Loucy (cell line): ENCODE measurements at regions not wholly inside any gene's neighbourhood (a gene's known extent, or its start where the extent isn't known, plus 50 kb on each side); places are given as distances from the start of the nearest gene placed in this dataset.

ENCODE experiments used
- H2AFZ ChIP-seq: fragments of 200-600 bp; sonication (generic); 2 replicates; pipeline ENCODE4 v1.6.0; 2016; ENCODE audit warnings: antibody characterized with exemption, mild to moderate bottlenecking, low read length, moderate library complexity
- H3F3A ChIP-seq: fragments of 200-600 bp; 2 replicates; pipeline ENCODE4 v1.6.0; 2016; ENCODE audit warnings: antibody characterized with exemption, low read depth, mild to moderate bottlenecking
- H3K27me3 ChIP-seq: fragments of 200-600 bp; sonication (generic); 2 replicates; pipeline ENCODE4 v1.6.1; 2014; ENCODE audit warnings: low read length, mild to moderate bottlenecking; ENCODE audit not compliant: insufficient read depth, poor library complexity, severe bottlenecking
- H3K36me3 ChIP-seq: fragments of 200-600 bp; sonication (generic); 2 replicates; pipeline ENCODE4 v1.6.1; 2016; ENCODE audit warnings: low read length; ENCODE audit not compliant: insufficient read depth
- H3K4me1 ChIP-seq: fragments of 200-600 bp; sonication (generic); 2 replicates; pipeline ENCODE4 v1.5.1; 2014; ENCODE audit warnings: low read length, mild to moderate bottlenecking; ENCODE audit not compliant: insufficient read depth, poor library complexity, severe bottlenecking
- H3K4me2 ChIP-seq: fragments of 200-600 bp; sonication (generic); 2 replicates; pipeline ENCODE4 v1.6.0; 2014; ENCODE audit warnings: antibody characterized with exemption, low read length, low read depth, mild to moderate bottlenecking; ENCODE audit not compliant: poor library complexity, severe bottlenecking
- H3K4me3 ChIP-seq: fragments of 200-600 bp; sonication (generic); 2 replicates; pipeline ENCODE4 v1.5.1; 2014; ENCODE audit warnings: low read length, mild to moderate bottlenecking, mixed read lengths; ENCODE audit not compliant: poor library complexity, severe bottlenecking
- H3K79me2 ChIP-seq: fragments of 200-600 bp; sonication (generic); 2 replicates; pipeline ENCODE4 v1.6.1; 2014; ENCODE audit warnings: low read length; ENCODE audit not compliant: insufficient read depth
- H3K9ac ChIP-seq: fragments of 200-600 bp; sonication (generic); 2 replicates; pipeline ENCODE4 v1.6.0; 2014; ENCODE audit warnings: mild to moderate bottlenecking, low read depth, low read length, moderate library complexity; ENCODE audit not compliant: poor library complexity, severe bottlenecking
- H3K9me2 ChIP-seq: fragments of 200-600 bp; sonication (generic); replicated peaks from 2 replicates; pipeline ENCODE4 v1.6.1; 2016; ENCODE audit warnings: low read depth, low read length, mixed read lengths
- H3K9me3 ChIP-seq: fragments of 200-600 bp; sonication (generic); 2 replicates; pipeline ENCODE4 v1.6.1; 2014; ENCODE audit warnings: mild to moderate bottlenecking, antibody characterized with exemption, low read length, low read depth; ENCODE audit not compliant: insufficient read depth
- H4K20me1 ChIP-seq: fragments of 200-600 bp; sonication (generic); 2 replicates; pipeline ENCODE4 v1.6.0; 2014; ENCODE audit warnings: antibody characterized with exemption, low read length, mild to moderate bottlenecking; ENCODE audit not compliant: insufficient read depth, poor library complexity, severe bottlenecking
- CTCF ChIP-seq: fragments of 200-600 bp; sonication (generic); conservative IDR thresholded peaks from 2 replicates; pipeline ENCODE4 v1.5.1; 2014; ENCODE audit warnings: mild to moderate bottlenecking, antibody characterized with exemption, low read length
- EZH2phosphoT487 ChIP-seq: fragments of 200-600 bp; IDR thresholded peaks from 2 replicates; pipeline ENCODE4 v1.6.1; 2018; ENCODE audit warnings: antibody characterized with exemption, mild to moderate bottlenecking, moderate library complexity, borderline replicate concordance

DNA sequence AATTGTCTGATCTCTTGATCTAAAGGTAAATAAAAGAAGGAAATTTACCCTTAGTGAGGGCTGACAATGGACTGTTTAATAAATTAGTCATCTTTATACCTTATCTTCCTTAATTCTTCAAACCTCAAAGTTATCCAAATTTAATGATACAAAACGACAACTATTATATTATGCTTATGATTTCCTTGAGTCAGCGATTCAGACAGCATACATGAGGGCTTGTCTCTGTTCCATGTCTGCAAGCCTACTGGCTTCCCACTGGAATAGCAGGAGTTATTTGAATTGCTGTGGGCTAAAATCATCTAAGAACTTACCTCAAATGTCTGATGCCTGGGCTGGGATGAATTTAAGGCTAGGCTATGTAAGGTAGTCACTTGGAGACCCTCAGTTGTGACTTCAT is 197.2 kb upstream of the MDGA2 start:
- H3K9me3 ChIP-seq, result no peaks in the 10 kb centered on the region

DNA sequence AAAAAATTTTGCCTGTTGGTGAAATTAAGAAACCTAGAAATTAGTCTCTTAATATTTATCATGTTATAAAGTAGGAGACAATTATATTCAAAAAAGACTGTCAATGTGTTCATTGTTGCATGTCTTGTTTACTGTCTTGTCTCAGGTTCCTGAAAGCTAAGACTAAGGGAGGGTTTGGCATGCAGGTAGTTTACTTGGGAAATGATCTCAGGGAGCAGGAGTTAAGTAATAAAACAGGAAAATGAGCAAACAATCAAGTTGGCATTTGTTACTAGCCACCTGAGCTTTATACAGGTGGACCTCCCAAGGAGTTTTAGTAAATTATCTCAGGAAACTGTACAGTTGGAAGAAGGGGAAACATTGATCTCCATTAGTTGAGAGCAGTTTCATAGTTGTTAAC is 188.0 kb upstream of the MDGA2 start:
- H4K20me1 ChIP-seq, result no peaks in the 10 kb centered on the region
- no peaks in the 10 kb centered on the region for H3K36me3 ChIP-seq
- H3K4me1 ChIP-seq, result no peaks in the 10 kb centered on the region
- no peak for TF ChIP-seq EZH2phosphoT487
- no peak for TF ChIP-seq CTCF
- H3K27me3 ChIP-seq, result no peaks in the 10 kb centered on the region
- H3K9me3 ChIP-seq, result no peaks in the 10 kb centered on the region
- H3K4me3 ChIP-seq, result no peak overlapping the region
- H3K9me2 ChIP-seq, result no peaks in the 10 kb centered on the region
- no peaks in the 10 kb centered on the region for H3K79me2 ChIP-seq
- H3K9ac ChIP-seq, result no peak overlapping the region
- no peak overlapping the region for H2AFZ ChIP-seq
- H3F3A ChIP-seq, result no peaks in the 10 kb centered on the region
- no peak overlapping the region for H3K4me2 ChIP-seq

More for the DNA sequence above, 197.2 kb upstream of the MDGA2 start:
- no peak overlapping the region for H3K4me2 ChIP-seq
- H3K27me3 ChIP-seq, result no peaks in the 10 kb centered on the region
- no peak overlapping the region for H2AFZ ChIP-seq
- no peak overlapping the region for H3K4me3 ChIP-seq
- H3F3A ChIP-seq, result no peaks in the 10 kb centered on the region
- no peak overlapping the region for H3K9ac ChIP-seq
- no peak for TF ChIP-seq EZH2phosphoT487
- no peak for TF ChIP-seq CTCF
- H3K79me2 ChIP-seq, result no peaks in the 10 kb centered on the region
- H4K20me1 ChIP-seq, result no peaks in the 10 kb centered on the region
- no peaks in the 10 kb centered on the region for H3K36me3 ChIP-seq
- no peaks in the 10 kb centered on the region for H3K4me1 ChIP-seq
- no peaks in the 10 kb centered on the region for H3K9me2 ChIP-seq

DNA sequence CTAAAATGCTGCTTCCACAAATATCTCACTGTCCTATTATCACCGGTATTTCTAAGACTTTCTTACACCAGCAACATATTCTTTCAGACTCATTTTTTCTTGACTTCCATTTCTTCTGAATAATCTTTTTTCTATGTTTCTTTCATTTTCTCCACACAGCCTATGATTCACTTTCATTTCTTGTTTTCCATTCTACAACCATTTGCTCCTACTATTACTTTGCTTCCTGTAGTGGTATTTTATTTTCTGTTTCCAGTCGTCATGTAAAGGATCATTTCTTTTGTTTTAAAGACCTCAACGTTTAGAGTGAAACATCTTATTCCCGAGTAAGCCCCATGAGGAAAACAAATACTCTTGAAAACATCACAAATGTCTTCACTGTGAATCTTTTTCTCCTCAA is 182.2 kb upstream of the MDGA2 start:
- Histone ChIP-seq H3K4me2 (no peak overlapping the region), H3K27me3 (no peaks in the 10 kb centered on the region), H4K20me1 (no peaks in the 10 kb centered on the region), H3K9ac (no peak overlapping the region), H2AFZ (no peak overlapping the region), H3K4me3 (no peak overlapping the region), H3K9me2 (no peaks in the 10 kb centered on the region), H3K9me3 (no peaks in the 10 kb centered on the region), H3K36me3 (no peaks in the 10 kb centered on the region), H3K4me1 (no peaks in the 10 kb centered on the region), H3F3A (no peaks in the 10 kb centered on the region), H3K79me2 (no peaks in the 10 kb centered on the region)
- TF ChIP-seq CTCF, result no peak
